ENCODE measurements at regions not wholly inside any gene's neighbourhood (a gene's known extent, or its start where the extent isn't known, plus 50 kb on each side); places are given as distances from the start of the nearest gene placed in this dataset.

DNA sequence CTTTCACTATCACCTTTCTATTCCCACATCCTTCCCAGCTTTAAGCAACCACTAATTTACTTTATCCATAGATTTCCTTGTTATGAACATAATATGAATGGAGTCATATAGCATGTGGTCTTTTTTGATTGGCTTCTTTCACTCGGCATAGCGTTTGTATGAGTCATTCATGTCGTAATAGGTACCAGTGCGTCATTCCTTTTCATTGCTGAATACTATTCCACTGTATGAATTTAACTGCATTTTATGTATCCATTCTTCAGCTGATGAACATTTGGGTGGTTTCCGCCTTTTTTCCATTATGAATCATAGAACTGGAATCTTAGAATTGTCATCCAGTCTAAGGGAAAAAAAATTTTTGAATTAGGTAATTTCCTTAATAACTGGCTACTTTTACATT lies 411.3 kb upstream of the AUTS2 start:
- Histone ChIP-seq H3K4me3 (ENCODE audit: low read length) (no peak overlapping the region), H3K9me3 (ENCODE audit: insufficient read depth, low read length) (no peaks in the 10 kb centered on the region), H4K20me1 (ENCODE audit: insufficient read depth, low read length) (no peaks in the 10 kb centered on the region), H3K27ac (ENCODE audit: low read length) (no peak overlapping the region), H3K27me3 (ENCODE audit: low read depth, low read length) (no peaks in the 10 kb centered on the region), H3K79me2 (ENCODE audit: low read length) (no peaks in the 10 kb centered on the region), H3K4me1 (ENCODE audit: low read length) (no peaks in the 10 kb centered on the region), H3K4me2 (ENCODE audit: low read length) (no peak overlapping the region), H3K9ac (ENCODE audit: low read length) (no peak overlapping the region), H2AFZ (ENCODE audit: low read depth, low read length) (no peak overlapping the region), H3K36me3 (replicated peaks; ENCODE audit: low read depth, low read length) (no peaks in the 10 kb centered on the region)
- TF ChIP-seq, protein P1, sequence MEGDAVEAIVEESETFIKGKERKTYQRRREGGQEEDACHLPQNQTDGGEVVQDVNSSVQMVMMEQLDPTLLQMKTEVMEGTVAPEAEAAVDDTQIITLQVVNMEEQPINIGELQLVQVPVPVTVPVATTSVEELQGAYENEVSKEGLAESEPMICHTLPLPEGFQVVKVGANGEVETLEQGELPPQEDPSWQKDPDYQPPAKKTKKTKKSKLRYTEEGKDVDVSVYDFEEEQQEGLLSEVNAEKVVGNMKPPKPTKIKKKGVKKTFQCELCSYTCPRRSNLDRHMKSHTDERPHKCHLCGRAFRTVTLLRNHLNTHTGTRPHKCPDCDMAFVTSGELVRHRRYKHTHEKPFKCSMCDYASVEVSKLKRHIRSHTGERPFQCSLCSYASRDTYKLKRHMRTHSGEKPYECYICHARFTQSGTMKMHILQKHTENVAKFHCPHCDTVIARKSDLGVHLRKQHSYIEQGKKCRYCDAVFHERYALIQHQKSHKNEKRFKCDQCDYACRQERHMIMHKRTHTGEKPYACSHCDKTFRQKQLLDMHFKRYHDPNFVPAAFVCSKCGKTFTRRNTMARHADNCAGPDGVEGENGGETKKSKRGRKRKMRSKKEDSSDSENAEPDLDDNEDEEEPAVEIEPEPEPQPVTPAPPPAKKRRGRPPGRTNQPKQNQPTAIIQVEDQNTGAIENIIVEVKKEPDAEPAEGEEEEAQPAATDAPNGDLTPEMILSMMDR (IDR thresholded peaks at IDR 0.05; ENCODE audit: low read depth, low read length), result no peak
- no peak for TF ChIP-seq EZH2phosphoT487 (IDR thresholded peaks at IDR 0.05; ENCODE audit: low read depth)

GRCh38 chr7:69187824-69188333 lies 410.4 kb upstream of the AUTS2 start:
- Histone ChIP-seq H3K27ac (ENCODE audit: low read length) (no peak overlapping the region), H3K9ac (ENCODE audit: low read length) (no peak overlapping the region), H3K4me2 (ENCODE audit: low read length) (no peak overlapping the region), H2AFZ (ENCODE audit: low read depth, low read length) (no peak overlapping the region), H3K4me1 (ENCODE audit: low read length) (no peaks in the 10 kb centered on the region), H3K27me3 (ENCODE audit: low read depth, low read length) (no peaks in the 10 kb centered on the region), H3K79me2 (ENCODE audit: low read length) (no peaks in the 10 kb centered on the region), H3K36me3 (replicated peaks; ENCODE audit: low read depth, low read length) (no peaks in the 10 kb centered on the region), H4K20me1 (ENCODE audit: insufficient read depth, low read length) (no peaks in the 10 kb centered on the region), H3K4me3 (ENCODE audit: low read length) (no peak overlapping the region), H3K9me3 (ENCODE audit: insufficient read depth, low read length) (no peaks in the 10 kb centered on the region)
- TF ChIP-seq, protein P1 (IDR thresholded peaks at IDR 0.05; ENCODE audit: low read depth, low read length), result no peak

DNA sequence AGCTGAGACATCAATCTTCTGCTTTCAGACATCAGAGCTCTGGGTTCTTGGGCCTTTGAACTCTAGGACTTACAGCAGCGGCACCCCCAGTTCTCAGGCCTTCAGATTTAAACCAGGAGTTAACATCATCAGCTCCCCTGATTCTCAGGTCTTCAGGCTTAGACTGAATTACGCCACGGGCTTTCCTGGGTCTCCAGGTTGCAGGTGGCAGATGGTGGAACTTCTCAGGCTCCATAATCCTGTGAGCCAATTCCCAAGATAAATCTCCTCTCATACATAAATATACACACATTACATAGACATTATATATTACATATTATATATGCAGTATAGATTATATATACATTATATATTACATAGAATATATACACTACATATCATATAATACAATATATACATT lies 408.9 kb upstream of the AUTS2 start:
- no peak overlapping the region for H3K4me3 ChIP-seq (ENCODE audit: low read length)
- TF ChIP-seq, protein P1 (IDR thresholded peaks at IDR 0.05; ENCODE audit: low read depth, low read length), result no peak
- TF ChIP-seq EZH2phosphoT487 (IDR thresholded peaks at IDR 0.05; ENCODE audit: low read depth), result no peak
- H3K9me3 ChIP-seq (ENCODE audit: insufficient read depth, low read length), result no peaks in the 10 kb centered on the region; the same call in 1 of the 2 replicates
- H4K20me1 ChIP-seq (ENCODE audit: insufficient read depth, low read length), result no peaks in the 10 kb centered on the region
- no peaks in the 10 kb centered on the region for H3K4me1 ChIP-seq (ENCODE audit: low read length)
- H3K79me2 ChIP-seq (ENCODE audit: low read length), result no peaks in the 10 kb centered on the region
- no peak overlapping the region for H3K9ac ChIP-seq (ENCODE audit: low read length)
- H3K27me3 ChIP-seq (ENCODE audit: low read depth, low read length), result no peaks in the 10 kb centered on the region
- no peak overlapping the region for H3K27ac ChIP-seq (ENCODE audit: low read length)
- no peaks in the 10 kb centered on the region for H3K36me3 ChIP-seq (replicated peaks; ENCODE audit: low read depth, low read length)
- H3K4me2 ChIP-seq (ENCODE audit: low read length), result no peak overlapping the region
- H2AFZ ChIP-seq (ENCODE audit: low read depth, low read length), result no peak overlapping the region

- H3K4me1 ChIP-seq (ENCODE audit: low read length), result no peaks in the 10 kb centered on the region
- H3K9ac ChIP-seq (ENCODE audit: low read length), result no peak overlapping the region
- no peak overlapping the region for H2AFZ ChIP-seq (ENCODE audit: low read depth, low read length)
- no peaks in the 10 kb centered on the region for H3K79me2 ChIP-seq (ENCODE audit: low read length)
- no peak for TF ChIP-seq EZH2phosphoT487 (IDR thresholded peaks at IDR 0.05; ENCODE audit: low read depth)
- TF ChIP-seq, protein P1 (IDR thresholded peaks at IDR 0.05; ENCODE audit: low read depth, low read length), result no peak
- no peak overlapping the region for H3K4me2 ChIP-seq (ENCODE audit: low read length)
- H3K4me3 ChIP-seq (ENCODE audit: low read length), result no peak overlapping the region
- no peaks in the 10 kb centered on the region; the same call in 1 of the 2 replicates for H3K9me3 ChIP-seq (ENCODE audit: insufficient read depth, low read length)
- no peaks in the 10 kb centered on the region for H3K27me3 ChIP-seq (ENCODE audit: low read depth, low read length)
- H3K36me3 ChIP-seq (replicated peaks; ENCODE audit: low read depth, low read length), result no peaks in the 10 kb centered on the region
- H3K27ac ChIP-seq (ENCODE audit: low read length), result no peak overlapping the region
- no peaks in the 10 kb centered on the region for H4K20me1 ChIP-seq (ENCODE audit: insufficient read depth, low read length)
Measured at GRCh38 chr7:69190025-69190424, 408.2 kb upstream of the AUTS2 start.

Measured in OCI-LY3 (cell line).